ENCODE measurements at regions not wholly inside any gene's neighbourhood (a gene's known extent, or its start where the extent isn't known, plus 50 kb on each side); places are given as distances from the start of the nearest gene placed in this dataset.

DNA sequence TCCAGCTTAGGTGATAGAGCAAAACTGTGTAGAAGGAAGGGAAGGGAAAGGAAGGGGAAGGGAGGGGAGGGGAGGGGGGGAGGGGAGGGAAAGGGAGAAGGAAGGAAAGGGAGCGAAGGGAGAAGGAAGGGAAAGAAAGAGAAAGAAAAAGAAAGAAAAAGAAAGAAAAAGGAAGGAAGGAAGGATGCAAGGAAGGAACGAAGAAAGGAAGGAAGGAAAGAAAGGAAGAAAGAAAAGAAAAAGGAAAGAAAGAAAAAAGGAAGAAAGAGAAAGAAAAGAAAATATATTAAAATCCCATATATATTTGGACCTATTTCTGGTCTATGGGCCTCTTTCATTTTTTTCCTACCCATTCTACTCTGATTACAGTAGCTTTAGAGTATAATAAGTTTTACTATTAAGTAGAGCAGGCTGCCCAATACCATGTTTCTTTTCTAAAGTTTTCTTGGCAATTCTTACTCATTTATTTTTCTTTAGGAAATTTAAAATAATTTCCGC, 229.1 kb downstream of the AUH start:
- TF ChIP-seq PKNOX1 (IDR thresholded peaks at IDR 0.05) (no peak), TARDBP (IDR thresholded peaks at IDR 0.05) (no peak), SP1 (IDR thresholded peaks at IDR 0.05) (no peak), FOXA1 (IDR thresholded peaks at IDR 0.05) (no peak)

All from HEK293T (cell line).